Midbrain (tissue), 1 donor: ENCODE measurements at regions not wholly inside any gene's neighbourhood (a gene's known extent, or its start where the extent isn't known, plus 50 kb on each side); places are given as distances from the start of the nearest gene placed in this dataset.
"Not testable (repeated sequence)": the region's sequence is repeated elsewhere in the genome, so short reads cannot be mapped to it uniquely, and the experiment has no call there.

Source experiments
- DNase-seq: peaks from one replicate; lab custom pipeline; 2025; lab: John Stamatoyannopoulos, UW

- DNase-seq = no peak
Observed at GRCh38 chr14:106665814-106666213, 1139.4 kb downstream of the TMEM121 start.

DNA sequence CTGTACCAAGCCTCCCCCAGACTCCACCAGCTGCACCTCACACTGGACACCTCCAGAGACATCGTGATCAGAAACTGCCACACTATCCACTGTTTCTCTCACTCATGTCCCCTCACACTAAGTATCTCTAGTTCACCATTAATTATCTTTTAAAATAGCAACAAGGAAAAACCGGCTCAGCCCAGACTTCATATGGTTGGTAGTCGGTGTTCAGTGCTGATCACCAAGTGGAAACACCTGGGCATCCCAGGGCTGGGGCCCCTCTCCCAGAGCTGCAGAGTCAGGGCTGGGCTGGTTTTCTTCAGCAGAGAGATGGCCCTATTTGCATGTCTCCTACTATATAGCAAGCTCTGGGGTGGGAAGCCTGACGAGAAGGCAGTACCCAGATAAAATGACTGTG lies 1140.0 kb downstream of the TMEM121 start:
- no peak for DNase-seq

- no peak for DNase-seq
Observed at GRCh38 chr14:106670011-106670410, 1143.6 kb downstream of the TMEM121 start.

- DNase-seq = not testable (repeated sequence)
Observed at GRCh38 chr14:106674093-106674492, 1147.7 kb downstream of the TMEM121 start.

- DNase-seq = not testable (repeated sequence)
Observed at GRCh38 chr14:106674509-106675125, 1148.2 kb downstream of the TMEM121 start.

GRCh38 chr14:106675716-106676115 lies 1149.3 kb downstream of the TMEM121 start:
- DNase-seq = not testable (repeated sequence)

GRCh38 chr14:106679776-106680175 lies 1153.4 kb downstream of the TMEM121 start:
- DNase-seq = no peak

- DNase-seq = no peak
Observed at GRCh38 chr14:106681161-106681560, 1154.8 kb downstream of the TMEM121 start.

GRCh38 chr14:106681568-106681967 lies 1155.2 kb downstream of the TMEM121 start:
- no peak for DNase-seq

DNA sequence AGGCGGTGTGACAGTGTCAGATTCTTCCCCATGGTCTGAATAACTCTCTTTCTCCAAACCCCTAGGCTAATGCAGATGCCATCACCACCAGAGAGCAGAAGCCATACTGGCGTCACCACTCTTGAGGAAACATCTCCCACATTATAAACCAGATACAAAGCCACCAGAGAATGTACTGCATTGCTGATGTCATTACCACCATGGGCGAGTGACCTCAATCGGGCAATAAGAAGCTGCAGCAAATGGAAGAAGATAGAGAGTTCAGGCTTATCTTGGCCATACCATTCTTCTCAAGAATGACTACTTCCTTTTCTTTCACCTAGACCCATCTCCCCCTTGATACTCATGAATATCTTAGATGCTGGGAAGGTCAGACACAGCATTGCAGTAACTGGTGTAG lies 1157.2 kb downstream of the TMEM121 start:
- DNase-seq = no peak

DNA sequence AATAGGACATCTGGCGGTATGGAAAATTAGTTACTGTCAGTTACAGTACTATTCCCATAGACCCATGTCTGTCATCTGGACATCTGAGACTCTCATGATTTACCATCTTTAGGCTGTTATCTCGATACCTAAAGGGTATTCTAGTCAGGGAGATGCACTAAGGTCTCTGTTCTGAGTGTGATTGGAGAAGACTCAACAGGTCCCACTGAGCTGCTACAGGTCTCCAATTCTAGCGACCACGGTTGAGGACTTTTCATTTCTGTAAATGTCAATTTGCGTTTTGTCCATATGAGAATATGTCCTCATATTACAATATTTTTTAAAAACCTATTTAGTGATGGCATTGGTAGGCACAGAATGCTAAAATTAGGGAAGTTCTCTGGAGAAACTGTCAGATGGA lies 1160.2 kb downstream of the TMEM121 start:
- no peak for DNase-seq

GRCh38 chr14:106690333-106690891 lies 1164.0 kb downstream of the TMEM121 start:
- no peak for DNase-seq

GRCh38 chr14:106691601-106692291 lies 1165.4 kb downstream of the TMEM121 start:
- DNase-seq = no peak

DNA sequence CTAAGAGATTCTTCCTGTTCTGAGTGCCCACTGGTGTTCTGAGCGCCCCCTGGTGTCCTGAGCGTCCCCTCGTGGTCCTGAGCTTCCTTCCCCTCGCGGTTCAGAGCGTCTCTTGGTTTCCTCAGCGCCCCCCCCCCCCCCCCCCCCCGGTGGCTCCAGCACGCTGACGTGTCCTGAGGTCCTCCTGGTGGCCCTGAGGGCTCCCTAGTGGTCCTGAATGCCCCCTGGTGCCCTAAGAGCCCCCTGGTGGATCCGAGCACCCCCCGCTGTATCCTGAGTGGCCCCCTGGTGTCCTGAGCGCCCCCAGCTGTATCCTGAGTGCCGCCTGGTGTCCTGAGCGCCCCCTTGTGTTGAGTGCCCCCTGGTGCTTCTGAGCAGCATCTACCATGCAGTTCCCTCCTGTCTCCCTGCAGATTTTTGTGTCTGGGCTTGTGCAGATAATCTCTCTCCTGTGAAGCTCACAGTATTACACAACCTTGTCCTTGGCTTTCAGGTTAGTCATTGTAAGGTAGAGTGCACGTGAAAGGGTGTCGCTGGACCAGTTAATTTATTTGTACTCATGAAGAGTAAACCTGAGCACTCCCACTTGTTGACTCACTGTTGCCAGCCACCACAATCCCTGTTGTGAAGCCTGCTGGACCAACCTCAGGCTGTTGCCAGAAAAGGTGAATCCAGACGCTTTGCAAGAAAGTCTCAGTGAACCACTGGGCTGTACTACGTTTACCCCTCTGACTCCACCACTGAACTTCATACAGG lies 1168.4 kb downstream of the TMEM121 start:
- no peak for DNase-seq

- DNase-seq = not testable (repeated sequence)
Observed at GRCh38 chr14:106698620-106699267, 1172.4 kb downstream of the TMEM121 start.

GRCh38 chr14:106703651-106704050 lies 1177.3 kb downstream of the TMEM121 start:
- not testable (repeated sequence) for DNase-seq

GRCh38 chr14:106706488-106706887 lies 1180.1 kb downstream of the TMEM121 start:
- DNase-seq = not testable (repeated sequence)

GRCh38 chr14:106710187-106710586 lies 1183.8 kb downstream of the TMEM121 start:
- not testable (repeated sequence) for DNase-seq

DNA sequence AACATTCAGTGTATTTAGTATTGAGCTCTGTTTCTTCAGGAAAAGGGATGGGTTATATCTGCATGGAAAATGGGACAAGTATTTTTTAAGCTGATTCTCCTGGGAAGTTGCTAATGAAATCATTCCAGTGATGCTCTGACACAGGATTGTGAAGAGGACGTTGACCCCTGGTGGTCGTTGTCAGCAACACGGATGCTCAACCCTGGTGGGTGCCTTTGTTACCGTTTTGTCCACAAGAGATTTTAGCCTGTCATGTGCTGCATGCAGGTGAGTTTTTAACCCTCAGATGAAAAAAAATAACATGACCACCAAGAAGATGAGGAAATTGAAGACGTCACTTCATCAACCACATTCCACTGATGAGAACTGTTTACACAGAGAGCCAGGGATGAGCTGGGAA lies 1186.1 kb downstream of the TMEM121 start:
- not testable (repeated sequence) for DNase-seq

- not testable (repeated sequence) for DNase-seq
Observed at GRCh38 chr14:106714446-106715428, 1188.4 kb downstream of the TMEM121 start.

DNA sequence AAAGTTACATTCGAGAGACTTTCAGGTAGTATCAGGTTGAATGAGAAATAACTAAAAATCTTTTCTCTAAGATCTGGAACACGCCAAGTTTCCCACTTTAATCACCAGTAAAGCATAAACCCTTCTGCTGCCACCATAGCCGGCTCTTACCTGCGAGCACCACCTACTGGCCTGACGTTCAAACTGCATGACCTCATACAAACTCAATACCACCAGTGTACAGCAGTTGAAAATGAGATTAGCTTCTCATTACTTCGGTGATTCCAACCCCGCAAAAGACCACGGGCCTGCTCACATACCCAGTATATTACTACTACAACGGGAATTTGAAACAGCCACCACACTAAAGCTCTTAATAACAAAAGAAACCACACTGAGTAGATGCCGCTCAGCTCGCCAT lies 1191.2 kb downstream of the TMEM121 start:
- not testable (repeated sequence) for DNase-seq
